HEK293 (cell line): ENCODE measurements at regions not wholly inside any gene's neighbourhood (a gene's known extent, or its start where the extent isn't known, plus 50 kb on each side); places are given as distances from the start of the nearest gene placed in this dataset.

Source experiments
- CTCF ChIA-PET: fragments of 350-600 bp; formaldehyde crosslinking; extraction: SDS; loops from one replicate; lab custom pipeline; 2021; ENCODE audit warnings: antibody characterized with exemption; lab: Yijun Ruan, JAX
- POLR2A ChIA-PET: fragments of 300-600 bp; formaldehyde crosslinking; extraction: SDS; loops from one replicate; lab custom pipeline; 2020; ENCODE audit warnings: antibody characterized with exemption, inconsistent platforms; lab: Yijun Ruan, JAX
- H3K27ac ChIP-seq: fragments of 200-500 bp; sonication (Bioruptor generic); 2 replicates; pipeline ENCODE4 v1.5.1; 2014; ENCODE audit warnings: low read depth, low read length, control low read depth, inconsistent platforms; ENCODE audit errors: extremely low read depth
- H3K36me3 ChIP-seq, 2 experiments: fragments of 200-500 bp in 1 of 2; sonication (Bioruptor generic) in 1 of 2; 1 replicate in 1 of 2; 2 replicates in 1 of 2; pipeline ENCODE4 v1.5.1; 2014 to 2017; ENCODE audit warnings: inconsistent platforms in 2 of 2, low read length in 2 of 2; ENCODE audit not compliant: control insufficient read depth in 2 of 2, insufficient read depth in 1 of 2
- H3K4me1 ChIP-seq: fragments of 200-500 bp; sonication (Bioruptor generic); 2 replicates; pipeline ENCODE4 v1.5.1; 2014; ENCODE audit warnings: mild to moderate bottlenecking, low read length, inconsistent platforms; ENCODE audit not compliant: control insufficient read depth, insufficient read depth
- H3K4me3 ChIP-seq: 2 replicates; pipeline ENCODE4 v1.5.1; 2011; ENCODE audit warnings: low read depth, mild to moderate bottlenecking, control low read depth, low read length, moderate library complexity
- H3K9me3 ChIP-seq: fragments of 200-500 bp; sonication (Bioruptor generic); 2 replicates; pipeline ENCODE4 v1.5.1; 2014; ENCODE audit warnings: low read depth, low read length, inconsistent platforms; ENCODE audit not compliant: control insufficient read depth, insufficient read depth
- MEIS1 ChIP-seq: sonication (generic); formaldehyde crosslinking; IDR thresholded peaks from 2 replicates; pipeline ENCODE4 v1.8.1; 2022; ENCODE audit warnings: missing genetic modification reagents, mild to moderate bottlenecking, borderline replicate concordance
- MZF1 ChIP-seq: fragments of 450-650 bp; formaldehyde crosslinking; IDR thresholded peaks from 2 replicates; pipeline ENCODE4 v1.5.1; 2017; ENCODE audit warnings: missing biosample characterization, missing genetic modification characterization, borderline replicate concordance
- PRDM1 ChIP-seq: fragments of 450-650 bp; formaldehyde crosslinking; IDR thresholded peaks from 2 replicates; pipeline ENCODE4; 2016; ENCODE audit warnings: missing biosample characterization, missing genetic modification characterization
- RBAK ChIP-seq: fragments of 450-650 bp; formaldehyde crosslinking; IDR thresholded peaks from 2 replicates; pipeline ENCODE4 v1.5.1; 2016; ENCODE audit warnings: missing biosample characterization, missing genetic modification characterization
- ZFHX2 ChIP-seq: fragments of 450-650 bp; formaldehyde crosslinking; conservative IDR thresholded peaks from 2 replicates; pipeline ENCODE4 v1.5.1; 2016; ENCODE audit warnings: missing biosample characterization, missing genetic modification characterization
- ZNF138 ChIP-seq: fragments of 450-650 bp; formaldehyde crosslinking; IDR thresholded peaks from 2 replicates; pipeline ENCODE4 v1.5.1; 2016; ENCODE audit warnings: missing biosample characterization, missing genetic modification characterization, borderline replicate concordance
- ZNF140 ChIP-seq: fragments of 450-650 bp; formaldehyde crosslinking; IDR thresholded peaks from 2 replicates; pipeline ENCODE4 v1.5.1; 2016; ENCODE audit warnings: missing biosample characterization, missing genetic modification characterization
- ZNF155 ChIP-seq: fragments of 450-650 bp; formaldehyde crosslinking; IDR thresholded peaks from 2 replicates; pipeline ENCODE4 v1.5.1; 2016; ENCODE audit warnings: missing biosample characterization, missing genetic modification characterization
- ZNF157 ChIP-seq: fragments of 450-650 bp; formaldehyde crosslinking; IDR thresholded peaks from 2 replicates; pipeline ENCODE4 v1.5.1; 2016; ENCODE audit warnings: missing biosample characterization, missing genetic modification characterization
- ZNF169 ChIP-seq: fragments of 450-650 bp; formaldehyde crosslinking; IDR thresholded peaks from 2 replicates; pipeline ENCODE4 v1.5.1; 2016; ENCODE audit warnings: missing biosample characterization, missing genetic modification characterization
- ZNF175 ChIP-seq: fragments of 450-650 bp; formaldehyde crosslinking; IDR thresholded peaks from 2 replicates; pipeline ENCODE4 v1.5.1; 2016; ENCODE audit warnings: missing biosample characterization, missing genetic modification characterization
- ZNF248 ChIP-seq: fragments of 450-650 bp; formaldehyde crosslinking; IDR thresholded peaks from 2 replicates; pipeline ENCODE4 v1.5.1; 2017; ENCODE audit warnings: missing biosample characterization, missing genetic modification characterization
- ZNF473 ChIP-seq: fragments of 450-650 bp; formaldehyde crosslinking; IDR thresholded peaks from 2 replicates; pipeline ENCODE4 v1.5.1; 2017; ENCODE audit warnings: missing biosample characterization, missing genetic modification characterization
- ZNF514 ChIP-seq: fragments of 450-650 bp; formaldehyde crosslinking; IDR thresholded peaks from 2 replicates; pipeline ENCODE4 v1.5.1; 2016; ENCODE audit warnings: missing biosample characterization, missing genetic modification characterization
- ZNF560 ChIP-seq: fragments of 450-650 bp; formaldehyde crosslinking; IDR thresholded peaks from 2 replicates; pipeline ENCODE4 v1.5.1; 2017; ENCODE audit warnings: missing biosample characterization, missing genetic modification characterization, borderline replicate concordance
- ZNF596 ChIP-seq: fragments of 450-650 bp; IDR thresholded peaks from 2 replicates; pipeline ENCODE4 v1.5.0; 2018; ENCODE audit warnings: missing biosample characterization, mild to moderate bottlenecking, missing genetic modification characterization, moderate library complexity
- ZNF610 ChIP-seq: fragments of 450-650 bp; formaldehyde crosslinking; IDR thresholded peaks from 2 replicates; pipeline ENCODE4 v1.5.1; 2016; ENCODE audit warnings: missing biosample characterization, missing genetic modification characterization, borderline replicate concordance
- TF ChIP-seq, protein P1 (sequence below): fragments of 450-650 bp; formaldehyde crosslinking; IDR thresholded peaks from 2 replicates; pipeline ENCODE4; 2016; ENCODE audit warnings: missing biosample characterization, missing genetic modification characterization
- TF ChIP-seq, protein P2 (sequence below): fragments of 450-650 bp; formaldehyde crosslinking; IDR thresholded peaks from 2 replicates; pipeline ENCODE4 v1.5.1; 2016; ENCODE audit warnings: missing biosample characterization, missing genetic modification characterization
- TF ChIP-seq, protein P3 (sequence below): fragments of 450-650 bp; IDR thresholded peaks from 2 replicates; pipeline ENCODE4 v1.5.1; 2018; ENCODE audit warnings: missing biosample characterization, mild to moderate bottlenecking, missing genetic modification characterization
- TF ChIP-seq, protein P4 (sequence below): sonication (generic); formaldehyde crosslinking; IDR thresholded peaks from 2 replicates; pipeline ENCODE4 v1.8.1; 2022; ENCODE audit warnings: mild to moderate bottlenecking, moderate library complexity, missing genetic modification reagents
- TF ChIP-seq, protein P5 (sequence below): fragments of 450-650 bp; formaldehyde crosslinking; IDR thresholded peaks from 2 replicates; pipeline ENCODE4 v1.5.1; 2016; ENCODE audit warnings: missing biosample characterization, missing genetic modification characterization
- TF ChIP-seq, protein P6 (sequence below): fragments of 450-650 bp; formaldehyde crosslinking; IDR thresholded peaks from 2 replicates; pipeline ENCODE4 v1.5.1; 2016; ENCODE audit warnings: missing biosample characterization, missing genetic modification characterization

DNA sequence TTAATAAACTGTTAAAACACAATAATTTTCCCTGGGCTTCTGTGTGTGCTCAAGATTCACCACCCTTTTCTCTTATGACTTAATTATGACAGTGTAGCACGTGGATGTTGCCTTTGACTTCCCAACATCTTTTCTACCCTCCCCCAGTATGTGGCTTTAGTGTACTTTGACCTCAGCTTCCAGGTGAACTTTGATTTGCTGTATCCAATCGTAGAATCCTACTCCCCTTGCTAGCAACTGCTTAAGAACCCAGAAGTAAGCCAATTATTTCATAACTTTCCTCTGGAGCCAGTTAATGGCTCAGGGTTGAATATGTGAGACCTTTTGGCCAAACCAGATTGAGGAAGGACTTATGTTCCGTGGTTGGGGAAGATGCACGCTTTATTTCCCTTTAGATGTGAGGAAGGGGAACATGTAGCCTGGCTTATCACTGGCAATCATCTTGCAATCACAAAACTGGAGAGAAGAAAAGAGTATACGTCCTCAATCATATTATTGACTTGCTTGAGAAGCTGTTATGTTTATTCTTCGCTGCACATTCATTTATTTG is 259.6 kb upstream of the ATP2B1 start:
- no peaks in the 10 kb centered on the region for H3K36me3 ChIP-seq
- TF ChIP-seq ZNF157 (no peak), ZNF610 (tag by site-specific recombination) (no peak), ZNF155 (no peak), ZNF138 (tag by site-specific recombination) (no peak), ZNF248 (tag by site-specific recombination) (no peak), ZNF473 (no peak), ZFHX2 (tag by site-specific recombination) (no peak), ZNF169 (tag by site-specific recombination) (no peak), ZNF596 (tag by site-specific recombination) (no peak), MEIS1 (no peak), ZNF514 (tag by site-specific recombination) (no peak), ZNF175 (tag by site-specific recombination) (no peak)
- TF ChIP-seq, protein P1, sequence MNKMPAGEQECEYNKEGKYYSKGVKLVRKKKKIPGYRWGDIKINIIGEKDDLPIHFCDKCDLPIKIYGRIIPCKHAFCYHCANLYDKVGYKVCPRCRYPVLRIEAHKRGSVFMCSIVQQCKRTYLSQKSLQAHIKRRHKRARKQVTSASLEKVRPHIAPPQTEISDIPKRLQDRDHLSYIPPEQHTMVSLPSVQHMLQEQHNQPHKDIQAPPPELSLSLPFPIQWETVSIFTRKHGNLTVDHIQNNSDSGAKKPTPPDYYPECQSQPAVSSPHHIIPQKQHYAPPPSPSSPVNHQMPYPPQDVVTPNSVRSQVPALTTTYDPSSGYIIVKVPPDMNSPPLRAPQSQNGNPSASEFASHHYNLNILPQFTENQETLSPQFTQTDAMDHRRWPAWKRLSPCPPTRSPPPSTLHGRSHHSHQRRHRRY (tag by site-specific recombination): no peak
- TF ChIP-seq, protein P2, sequence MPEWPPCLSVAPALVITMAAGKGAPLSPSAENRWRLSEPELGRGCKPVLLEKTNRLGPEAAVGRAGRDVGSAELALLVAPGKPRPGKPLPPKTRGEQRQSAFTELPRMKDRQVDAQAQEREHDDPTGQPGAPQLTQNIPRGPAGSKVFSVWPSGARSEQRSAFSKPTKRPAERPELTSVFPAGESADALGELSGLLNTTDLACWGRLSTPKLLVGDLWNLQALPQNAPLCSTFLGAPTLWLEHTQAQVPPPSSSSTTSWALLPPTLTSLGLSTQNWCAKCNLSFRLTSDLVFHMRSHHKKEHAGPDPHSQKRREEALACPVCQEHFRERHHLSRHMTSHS (tag by site-specific recombination): no peak
- no peak overlapping the region for H3K4me3 ChIP-seq
- ChIA-PET CTCF (interaction anchor here (0.6 kb wide), 1 partner anchor 74 kb away, joined by 3 read pairs; no protein-coding TSS in a partner anchor), POLR2A (no interaction called here)
- no peak overlapping the region for H3K27ac ChIP-seq
- peaks cover 9% of the 10 kb centered on the region for H3K4me1 ChIP-seq
- H3K9me3 ChIP-seq: no peaks in the 10 kb centered on the region

DNA sequence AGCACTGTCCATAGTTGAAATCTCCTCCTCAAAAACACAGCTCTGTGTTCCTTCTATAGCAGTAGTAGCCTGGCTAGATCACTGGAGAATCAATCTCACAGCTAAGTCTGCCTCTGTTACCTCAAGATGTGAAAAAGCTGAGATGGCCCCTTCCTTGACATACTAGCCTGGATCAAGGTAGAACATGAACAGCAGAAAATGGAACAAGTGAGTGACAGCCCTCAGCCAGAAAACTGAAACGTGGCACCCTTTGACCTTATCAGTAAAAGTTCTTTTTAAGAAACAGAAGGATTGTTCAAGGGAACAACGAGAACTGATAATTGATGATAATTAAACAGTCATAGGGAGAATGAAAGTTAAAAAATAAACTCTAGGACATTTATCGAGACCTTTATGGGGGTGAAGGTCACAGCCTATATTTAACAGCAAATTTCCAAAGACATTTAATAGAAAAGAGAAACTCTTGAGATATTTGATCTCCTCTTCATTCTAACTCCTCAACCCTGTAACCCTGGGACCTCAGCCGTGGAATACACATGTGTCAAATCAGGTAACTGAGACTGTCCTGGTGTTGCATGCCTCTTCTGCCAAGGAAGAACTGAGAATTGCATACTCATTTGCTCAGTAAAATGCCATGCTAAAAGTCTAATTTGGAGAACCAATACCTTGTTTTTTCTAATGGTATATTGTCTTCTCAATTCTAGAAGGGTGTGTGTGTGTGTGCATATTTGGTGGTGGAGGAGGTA is 258.0 kb upstream of the ATP2B1 start:
- H3K4me3 ChIP-seq: no peak overlapping the region
- TF ChIP-seq, protein P3, sequence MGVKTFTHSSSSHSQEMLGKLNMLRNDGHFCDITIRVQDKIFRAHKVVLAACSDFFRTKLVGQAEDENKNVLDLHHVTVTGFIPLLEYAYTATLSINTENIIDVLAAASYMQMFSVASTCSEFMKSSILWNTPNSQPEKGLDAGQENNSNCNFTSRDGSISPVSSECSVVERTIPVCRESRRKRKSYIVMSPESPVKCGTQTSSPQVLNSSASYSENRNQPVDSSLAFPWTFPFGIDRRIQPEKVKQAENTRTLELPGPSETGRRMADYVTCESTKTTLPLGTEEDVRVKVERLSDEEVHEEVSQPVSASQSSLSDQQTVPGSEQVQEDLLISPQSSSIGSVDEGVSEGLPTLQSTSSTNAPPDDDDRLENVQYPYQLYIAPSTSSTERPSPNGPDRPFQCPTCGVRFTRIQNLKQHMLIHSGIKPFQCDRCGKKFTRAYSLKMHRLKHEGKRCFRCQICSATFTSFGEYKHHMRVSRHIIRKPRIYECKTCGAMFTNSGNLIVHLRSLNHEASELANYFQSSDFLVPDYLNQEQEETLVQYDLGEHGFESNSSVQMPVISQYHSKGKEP (tag by site-specific recombination): no peak
- TF ChIP-seq PRDM1 (tag by site-specific recombination): no peak
- TF ChIP-seq, all 188 proteins: peak for 0
- peaks cover 9% of the 10 kb centered on the region for H3K4me1 ChIP-seq
- POLR2A ChIA-PET: no interaction called here
- CTCF ChIA-PET: interaction anchor here (0.7 kb wide), 1 partner anchor 191 kb away, joined by 3 read pairs; no protein-coding TSS in a partner anchor
- no peak overlapping the region for H3K27ac ChIP-seq
- H3K36me3 ChIP-seq: no peaks in the 10 kb centered on the region
- no peaks in the 10 kb centered on the region for H3K9me3 ChIP-seq

DNA sequence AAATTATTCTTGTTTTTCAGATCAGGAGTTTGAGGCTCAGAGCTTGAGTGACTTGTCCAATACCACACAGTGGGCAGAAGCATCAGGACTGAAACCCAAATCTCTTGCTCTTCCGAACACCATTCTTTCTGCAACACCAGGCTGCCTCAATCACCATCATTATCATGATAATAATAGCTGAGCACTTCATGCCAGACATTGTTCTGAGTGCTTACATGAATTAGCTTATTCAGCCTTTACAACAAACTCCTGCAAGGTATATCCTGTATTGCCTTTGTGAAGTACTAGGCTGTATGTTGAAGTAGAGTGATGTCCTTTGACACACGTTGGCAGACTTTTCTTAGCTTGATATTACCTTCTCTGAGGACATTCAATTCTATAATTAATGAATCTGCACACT is 257.4 kb upstream of the ATP2B1 start:
- H3K36me3 ChIP-seq: no peaks in the 10 kb centered on the region
- TF ChIP-seq MZF1 (tag by site-specific recombination) (no peak), RBAK (no peak), ZNF140 (no peak), ZNF155 (no peak), ZNF560 (no peak)
- TF ChIP-seq, protein P4, sequence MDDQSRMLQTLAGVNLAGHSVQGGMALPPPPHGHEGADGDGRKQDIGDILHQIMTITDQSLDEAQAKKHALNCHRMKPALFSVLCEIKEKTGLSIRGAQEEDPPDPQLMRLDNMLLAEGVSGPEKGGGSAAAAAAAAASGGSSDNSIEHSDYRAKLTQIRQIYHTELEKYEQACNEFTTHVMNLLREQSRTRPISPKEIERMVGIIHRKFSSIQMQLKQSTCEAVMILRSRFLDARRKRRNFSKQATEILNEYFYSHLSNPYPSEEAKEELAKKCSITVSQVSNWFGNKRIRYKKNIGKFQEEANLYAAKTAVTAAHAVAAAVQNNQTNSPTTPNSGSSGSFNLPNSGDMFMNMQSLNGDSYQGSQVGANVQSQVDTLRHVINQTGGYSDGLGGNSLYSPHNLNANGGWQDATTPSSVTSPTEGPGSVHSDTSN (CRISPR knock-in tag): no peak
- TF ChIP-seq, protein P5, sequence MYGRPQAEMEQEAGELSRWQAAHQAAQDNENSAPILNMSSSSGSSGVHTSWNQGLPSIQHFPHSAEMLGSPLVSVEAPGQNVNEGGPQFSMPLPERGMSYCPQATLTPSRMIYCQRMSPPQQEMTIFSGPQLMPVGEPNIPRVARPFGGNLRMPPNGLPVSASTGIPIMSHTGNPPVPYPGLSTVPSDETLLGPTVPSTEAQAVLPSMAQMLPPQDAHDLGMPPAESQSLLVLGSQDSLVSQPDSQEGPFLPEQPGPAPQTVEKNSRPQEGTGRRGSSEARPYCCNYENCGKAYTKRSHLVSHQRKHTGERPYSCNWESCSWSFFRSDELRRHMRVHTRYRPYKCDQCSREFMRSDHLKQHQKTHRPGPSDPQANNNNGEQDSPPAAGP (tag by site-specific recombination): no peak
- TF ChIP-seq, protein P6, sequence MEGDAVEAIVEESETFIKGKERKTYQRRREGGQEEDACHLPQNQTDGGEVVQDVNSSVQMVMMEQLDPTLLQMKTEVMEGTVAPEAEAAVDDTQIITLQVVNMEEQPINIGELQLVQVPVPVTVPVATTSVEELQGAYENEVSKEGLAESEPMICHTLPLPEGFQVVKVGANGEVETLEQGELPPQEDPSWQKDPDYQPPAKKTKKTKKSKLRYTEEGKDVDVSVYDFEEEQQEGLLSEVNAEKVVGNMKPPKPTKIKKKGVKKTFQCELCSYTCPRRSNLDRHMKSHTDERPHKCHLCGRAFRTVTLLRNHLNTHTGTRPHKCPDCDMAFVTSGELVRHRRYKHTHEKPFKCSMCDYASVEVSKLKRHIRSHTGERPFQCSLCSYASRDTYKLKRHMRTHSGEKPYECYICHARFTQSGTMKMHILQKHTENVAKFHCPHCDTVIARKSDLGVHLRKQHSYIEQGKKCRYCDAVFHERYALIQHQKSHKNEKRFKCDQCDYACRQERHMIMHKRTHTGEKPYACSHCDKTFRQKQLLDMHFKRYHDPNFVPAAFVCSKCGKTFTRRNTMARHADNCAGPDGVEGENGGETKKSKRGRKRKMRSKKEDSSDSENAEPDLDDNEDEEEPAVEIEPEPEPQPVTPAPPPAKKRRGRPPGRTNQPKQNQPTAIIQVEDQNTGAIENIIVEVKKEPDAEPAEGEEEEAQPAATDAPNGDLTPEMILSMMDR (tag by site-specific recombination): no peak
- peaks cover 4% of the 10 kb centered on the region for H3K4me1 ChIP-seq
- CTCF ChIA-PET: interaction anchor here (0.7 kb wide), 1 partner anchor 191 kb away, joined by 3 read pairs; no protein-coding TSS in a partner anchor
- H3K9me3 ChIP-seq: no peaks in the 10 kb centered on the region
- POLR2A ChIA-PET: no interaction called here
- no peak overlapping the region for H3K27ac ChIP-seq
- H3K4me3 ChIP-seq: no peak overlapping the region
